Psoas muscle (tissue), 7 donors: ENCODE measurements at regions not wholly inside any gene's neighbourhood (a gene's known extent, or its start where the extent isn't known, plus 50 kb on each side); places are given as distances from the start of the nearest gene placed in this dataset.

Experiments used
- ATAC-seq, 4 donors: fragments of 200-7000 bp; cut with Tn5 transposase; one replicate each; pipeline ENCODE4 v1.9.1; 2020; ENCODE audit warnings: moderate library complexity in 3 of 4, mild to moderate bottlenecking in 2 of 4
- DNase-seq, 2 donors: peaks; one replicate each; pipeline ENCODE4 v3.0.0-alpha.2; 2020
- H3K27ac ChIP-seq: fragments of 200-600 bp; one replicate; pipeline ENCODE4 v1.8.0; 2022
- H3K27me3 ChIP-seq, 3 donors: fragments of 200-600 bp in 1 of 3; one replicate each; pipeline versions ENCODE4 v1.6.1 to v1.8.0; 2013 to 2022; ENCODE audit warnings: low read length in 2 of 3, mild to moderate bottlenecking in 2 of 3, moderate library complexity in 1 of 3; ENCODE audit not compliant: insufficient read depth in 3 of 3
- H3K36me3 ChIP-seq, 2 donors: fragments of 200-600 bp in 1 of 2; one replicate each; pipeline versions ENCODE4 v1.6.1 to v1.8.0; 2013 to 2022; ENCODE audit warnings: low read depth in 1 of 2, mild to moderate bottlenecking in 1 of 2, moderate library complexity in 1 of 2; ENCODE audit not compliant: insufficient read depth in 1 of 2
- H3K4me1 ChIP-seq: fragments of 200-600 bp; one replicate; pipeline ENCODE4 v1.8.0; 2022
- H3K4me3 ChIP-seq: fragments of 200-600 bp; one replicate; pipeline ENCODE4 v1.8.0; 2022; ENCODE audit warnings: mild to moderate bottlenecking
- H3K9me3 ChIP-seq: fragments of 200-600 bp; one replicate; pipeline ENCODE4 v1.8.0; 2022
- CTCF ChIP-seq: fragments of 200-600 bp; IDR thresholded peaks from one replicate; pipeline ENCODE4 v1.8.0; 2022; ENCODE audit warnings: antibody characterized with exemption
- WGBS, 3 donors: extraction: QIAGEN DNeasy Blood & Tissue Kit; methylation state at CpG; one replicate each; pipeline versions ENCODE4 v1.1.6 to v1.1.7; 2013; 5-methylcytosine and 5-hydroxymethylcytosine counted together
- intact Hi-C, 2 donors: fragments of 100-400 bp; cut with DNase I; formaldehyde crosslinking; loops; one replicate each; pipeline versions ENCODE4 v1.11.0 to v1.14.2; 2022
- donor health status: healthy with polysubstance abuse.
- donor health status: DM: no; HTN: no; CAD: no; lungs with moderate emphysema.
- donor health status: Bipolar disorder and iron deficiency.
- donor health status: healthy.
- donor health status: DM: yes; HTN: yes; CAD: no.
- donor health status: DM: no; HTN: no; CAD: no.
- donor health status: DM: yes; HTN: yes; CAD: no.

- ATAC-seq (no peak), DNase-seq (no peak)
- TF ChIP-seq CTCF: no peak
- H3K36me3 ChIP-seq: no peaks in the 10 kb centered on the region
- H3K4me3 ChIP-seq: no peak overlapping the region
- no peaks in the 10 kb centered on the region for H3K9me3 ChIP-seq
- no peak overlapping the region for H3K27ac ChIP-seq
- H3K4me1 ChIP-seq: no peaks in the 10 kb centered on the region
- intact Hi-C loops: no loop called here
- H3K27me3 ChIP-seq: no peaks in the 10 kb centered on the region
Observed at GRCh38 chr10:107942826-107943225, 778.3 kb upstream of the SORCS1 start.

GRCh38 chr10:107933076-107933475, 768.6 kb upstream of the SORCS1 start:
- ATAC-seq (no peak), DNase-seq (no peak)
- TF ChIP-seq CTCF: no peak
- Histone ChIP-seq H3K36me3 (no peaks in the 10 kb centered on the region), H3K4me3 (no peak overlapping the region), H3K9me3 (no peaks in the 10 kb centered on the region), H3K27me3 (no peaks in the 10 kb centered on the region), H3K4me1 (no peaks in the 10 kb centered on the region), H3K27ac (no peak overlapping the region)
- 86 to 88% (median 86%) methylated on average over 2 of the region's 2 CpGs for WGBS, 3 donors
- intact Hi-C loops: no loop called here

GRCh38 chr10:107931808-107932207, 767.3 kb upstream of the SORCS1 start:
- Histone ChIP-seq H3K27ac (no peak overlapping the region), H3K9me3 (no peaks in the 10 kb centered on the region), H3K4me1 (no peaks in the 10 kb centered on the region), H3K4me3 (no peak overlapping the region), H3K36me3 (no peaks in the 10 kb centered on the region), H3K27me3 (no peaks in the 10 kb centered on the region)
- DNase-seq (no peak), ATAC-seq (no peak)
- no peak for TF ChIP-seq CTCF
- intact Hi-C loops: no loop called here
- WGBS, 3 donors: 70 to 78% (median 71%) methylated on average over 1 of the region's 1 CpG

GRCh38 chr10:107930037-107930436, 765.5 kb upstream of the SORCS1 start:
- no peak for ATAC-seq
- H3K4me3 ChIP-seq: no peak overlapping the region
- intact Hi-C loops: no loop called here
- no peaks in the 10 kb centered on the region for H3K27me3 ChIP-seq
- WGBS, 3 donors: 41 to 51% (median 46%) methylated on average over 2 of the region's 2 CpGs
- no peaks in the 10 kb centered on the region for H3K4me1 ChIP-seq
- H3K36me3 ChIP-seq: no peaks in the 10 kb centered on the region
- H3K9me3 ChIP-seq: no peaks in the 10 kb centered on the region
- TF ChIP-seq CTCF: no peak
- H3K27ac ChIP-seq: no peak overlapping the region
- DNase-seq: no peak

GRCh38 chr10:107924458-107924857, 760.0 kb upstream of the SORCS1 start:
- Histone ChIP-seq H3K27ac (no peak overlapping the region), H3K4me1 (no peaks in the 10 kb centered on the region), H3K27me3 (no peaks in the 10 kb centered on the region), H3K36me3 (no peaks in the 10 kb centered on the region), H3K9me3 (no peaks in the 10 kb centered on the region), H3K4me3 (no peak overlapping the region)
- ATAC-seq (no peak), DNase-seq (no peak)
- intact Hi-C loops: no loop called here
- 80 to 81% (median 80%) methylated on average over 5 of the region's 5 CpGs for WGBS, 3 donors
- TF ChIP-seq CTCF: no peak
